ENCODE measurements at regions not wholly inside any gene's neighbourhood (a gene's known extent, or its start where the extent isn't known, plus 50 kb on each side); places are given as distances from the start of the nearest gene placed in this dataset.
"Not testable (repeated sequence)": the region's sequence is repeated elsewhere in the genome, so short reads cannot be mapped to it uniquely, and the experiment has no call there.

- Histone ChIP-seq H2AFZ (ENCODE audit: low read length) (no peak overlapping the region), H4K20me1 (ENCODE audit: insufficient read depth, low read length) (no peaks in the 10 kb centered on the region), H3K79me2 (ENCODE audit: low read length) (no peaks in the 10 kb centered on the region), H3K4me3 (ENCODE audit: low read length) (no peak overlapping the region), H3K9me2 (replicated peaks; ENCODE audit: insufficient read depth, low read length) (no peaks in the 10 kb centered on the region), H3K9me3 (replicated peaks; ENCODE audit: insufficient read depth, low read length) (no peaks in the 10 kb centered on the region), H3K4me2 (ENCODE audit: low read depth, low read length) (no peak overlapping the region), H3K27me3 (replicated peaks; ENCODE audit: insufficient read depth, low read length) (no peaks in the 10 kb centered on the region), H3K4me1 (ENCODE audit: low read length) (no peaks in the 10 kb centered on the region), H3K36me3 (replicated peaks; ENCODE audit: insufficient read depth, low read length) (no peaks in the 10 kb centered on the region), H3K9ac (ENCODE audit: low read length) (no peak overlapping the region), H3F3A (ENCODE audit: insufficient read depth, low read length) (no peaks in the 10 kb centered on the region), H3K27ac (ENCODE audit: low read length) (no peak overlapping the region)
- DNase-seq = no peak
- no peak for TF ChIP-seq EZH2 (optimal IDR thresholded peaks at IDR 0.05; ENCODE audit: low read depth, low read length)
- no peak for TF ChIP-seq CTCF (IDR thresholded peaks at IDR 0.05; ENCODE audit: low read length)
- no peak for TF ChIP-seq EZH2phosphoT487 (IDR thresholded peaks at IDR 0.05; ENCODE audit: low read length)
Observed at GRCh38 chr4:188341428-188341827, 202.2 kb downstream of the TRIML1 start.

- Histone ChIP-seq H3K9me3 (replicated peaks; ENCODE audit: insufficient read depth, low read length) (no peaks in the 10 kb centered on the region), H2AFZ (ENCODE audit: low read length) (no peak overlapping the region), H3F3A (ENCODE audit: insufficient read depth, low read length) (no peaks in the 10 kb centered on the region), H3K4me1 (ENCODE audit: low read length) (no peaks in the 10 kb centered on the region), H3K4me2 (ENCODE audit: low read depth, low read length) (no peak overlapping the region), H3K27ac (ENCODE audit: low read length) (no peak overlapping the region), H4K20me1 (ENCODE audit: insufficient read depth, low read length) (no peaks in the 10 kb centered on the region), H3K9ac (ENCODE audit: low read length) (no peak overlapping the region), H3K36me3 (replicated peaks; ENCODE audit: insufficient read depth, low read length) (no peaks in the 10 kb centered on the region), H3K79me2 (ENCODE audit: low read length) (no peaks in the 10 kb centered on the region), H3K4me3 (ENCODE audit: low read length) (no peak overlapping the region), H3K27me3 (replicated peaks; ENCODE audit: insufficient read depth, low read length) (no peaks in the 10 kb centered on the region), H3K9me2 (replicated peaks; ENCODE audit: insufficient read depth, low read length) (no peaks in the 10 kb centered on the region)
- no peak for DNase-seq
- no peak for TF ChIP-seq EZH2 (optimal IDR thresholded peaks at IDR 0.05; ENCODE audit: low read depth, low read length)
- no peak for TF ChIP-seq CTCF (IDR thresholded peaks at IDR 0.05; ENCODE audit: low read length)
- TF ChIP-seq EZH2phosphoT487 (IDR thresholded peaks at IDR 0.05; ENCODE audit: low read length) = no peak
Observed at GRCh38 chr4:188346171-188346809, 207.0 kb downstream of the TRIML1 start.

GRCh38 chr4:188347339-188347738 is 208.1 kb downstream of the TRIML1 start:
- Histone ChIP-seq H3K9me2 (replicated peaks; ENCODE audit: insufficient read depth, low read length) (no peaks in the 10 kb centered on the region), H3K36me3 (replicated peaks; ENCODE audit: insufficient read depth, low read length) (no peaks in the 10 kb centered on the region), H3K9me3 (replicated peaks; ENCODE audit: insufficient read depth, low read length) (no peaks in the 10 kb centered on the region), H3K4me2 (ENCODE audit: low read depth, low read length) (no peak overlapping the region), H3F3A (ENCODE audit: insufficient read depth, low read length) (no peaks in the 10 kb centered on the region), H2AFZ (ENCODE audit: low read length) (no peak overlapping the region), H3K27ac (ENCODE audit: low read length) (no peak overlapping the region), H3K27me3 (replicated peaks; ENCODE audit: insufficient read depth, low read length) (no peaks in the 10 kb centered on the region), H3K4me3 (ENCODE audit: low read length) (no peak overlapping the region), H4K20me1 (ENCODE audit: insufficient read depth, low read length) (no peaks in the 10 kb centered on the region), H3K4me1 (ENCODE audit: low read length) (no peaks in the 10 kb centered on the region), H3K9ac (ENCODE audit: low read length) (no peak overlapping the region), H3K79me2 (ENCODE audit: low read length) (no peaks in the 10 kb centered on the region)
- DNase-seq = no peak
- no peak for TF ChIP-seq CTCF (IDR thresholded peaks at IDR 0.05; ENCODE audit: low read length)
- no peak for TF ChIP-seq EZH2phosphoT487 (IDR thresholded peaks at IDR 0.05; ENCODE audit: low read length)
- TF ChIP-seq EZH2 (optimal IDR thresholded peaks at IDR 0.05; ENCODE audit: low read depth, low read length) = no peak

- H3F3A ChIP-seq (ENCODE audit: insufficient read depth, low read length); DNase-seq; H3K4me1 ChIP-seq (ENCODE audit: low read length); H3K9me3 ChIP-seq (replicated peaks; ENCODE audit: insufficient read depth, low read length); H3K27me3 ChIP-seq (replicated peaks; ENCODE audit: insufficient read depth, low read length); H3K4me3 ChIP-seq (ENCODE audit: low read length); H3K27ac ChIP-seq (ENCODE audit: low read length); H3K36me3 ChIP-seq (replicated peaks; ENCODE audit: insufficient read depth, low read length); H3K79me2 ChIP-seq (ENCODE audit: low read length); H2AFZ ChIP-seq (ENCODE audit: low read length); H4K20me1 ChIP-seq (ENCODE audit: insufficient read depth, low read length); H3K4me2 ChIP-seq (ENCODE audit: low read depth, low read length); H3K9me2 ChIP-seq (replicated peaks; ENCODE audit: insufficient read depth, low read length); H3K9ac ChIP-seq (ENCODE audit: low read length): not testable (repeated sequence)
Observed at GRCh38 chr4:188349569-188349968, 210.3 kb downstream of the TRIML1 start.
